ENCODE measurements at regions not wholly inside any gene's neighbourhood (a gene's known extent, or its start where the extent isn't known, plus 50 kb on each side); places are given as distances from the start of the nearest gene placed in this dataset.

DNA sequence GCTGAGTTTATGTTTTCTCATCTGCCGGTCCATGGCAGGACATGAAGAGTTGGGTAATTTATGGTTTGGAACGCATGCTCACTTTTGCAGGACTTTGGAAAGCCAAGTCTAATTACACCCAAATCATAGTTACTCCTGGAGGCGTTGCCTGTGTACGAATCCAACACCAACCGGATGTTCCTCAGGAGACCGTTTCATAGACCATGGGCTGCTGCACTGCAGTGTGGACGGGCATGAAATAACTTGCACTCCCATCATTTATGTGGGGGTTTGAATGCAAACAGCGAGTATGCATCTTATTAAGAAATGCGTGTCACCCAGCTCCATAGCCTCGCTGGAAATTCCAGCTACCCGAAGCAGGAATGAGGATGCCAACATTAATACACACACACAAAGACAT, 96.1 kb upstream of the IRX2 start:
- H3K27ac ChIP-seq (ENCODE audit: low read depth, low read length) = no peak overlapping the region
- POLR2A ChIA-PET (ENCODE audit: partially characterized antibody) = interaction anchor here (1.5 kb wide), 1 partner anchor 98 kb away, joined by 3 read pairs; no protein-coding TSS in a partner anchor
- H3K4me1 ChIP-seq (replicated peaks in 1 of 4; ENCODE audit: control insufficient read depth in 3 of 4, insufficient read depth in 4 of 4, low read length in 3 of 4) = 0 out of 7 replicates have a peak, but pooled peaks cover 0 to 2% (median 0%) of the 10 kb centered on the region in 4 experiments
- no peak overlapping the region for H2AK5ac ChIP-seq (ENCODE audit: low read depth, low read length)
- CTCF ChIA-PET (ENCODE audit: partially characterized antibody) = interaction anchor here (0.7 to 2.0 kb wide), 4 partner anchors 12 to 198 kb away, joined by 3 to 5 read pairs (median 4); no protein-coding TSS in a partner anchor
- H2BK15ac ChIP-seq (ENCODE audit: low read length) = no peak overlapping the region
- no peaks in the 10 kb centered on the region for H3K9me3 ChIP-seq (ENCODE audit: insufficient read depth in 2 of 2, low read depth in 1 of 2, low read length in 1 of 2)
- no peak overlapping the region for H4K91ac ChIP-seq (replicated peaks; ENCODE audit: insufficient read length, low read length)
- H2AFZ ChIP-seq (ENCODE audit: low read length) = no peak overlapping the region
- H3K4me2 ChIP-seq (ENCODE audit: insufficient read depth in 1 of 2, low read depth in 2 of 2, low read length in 2 of 2) = no peak overlapping the region
- no peaks in the 10 kb centered on the region for H3K79me1 ChIP-seq (ENCODE audit: low read depth, low read length)
- H2BK120ac ChIP-seq (replicated peaks; ENCODE audit: low read depth, low read length) = no peak overlapping the region
- no peak overlapping the region for H3K14ac ChIP-seq (ENCODE audit: insufficient read length)
- no peaks in the 10 kb centered on the region for H3K79me2 ChIP-seq (ENCODE audit: control insufficient read depth in 1 of 2, insufficient read depth in 2 of 2, low read length in 2 of 2)
- FAIRE-seq = no peak
- H3K18ac ChIP-seq (ENCODE audit: extremely low read depth, low read length) = no peak overlapping the region
- no peak overlapping the region for H2BK12ac ChIP-seq (ENCODE audit: low read depth, low read length)
- no peak for DNase-seq (ENCODE audit: low read depth in 1 of 2, low spot score in 2 of 2)
- H3K56ac ChIP-seq (replicated peaks; ENCODE audit: insufficient read length, low read depth, low read length) = no peak overlapping the region
- no peaks in the 10 kb centered on the region for H4K20me1 ChIP-seq (replicated peaks in 1 of 2; ENCODE audit: control insufficient read depth in 1 of 2, insufficient read depth in 2 of 2, low read length in 2 of 2)
- H4K5ac ChIP-seq (ENCODE audit: insufficient read length, low read depth, low read length) = no peak overlapping the region
- H3K4ac ChIP-seq (replicated peaks; ENCODE audit: insufficient read length, low read depth, low read length) = no peak overlapping the region
- H3K9ac ChIP-seq (replicated peaks in 1 of 4; ENCODE audit: extremely low read depth in 1 of 4, low read depth in 3 of 4, low read length in 3 of 4) = no peak overlapping the region
- no peaks in the 10 kb centered on the region for H3K27me3 ChIP-seq (replicated peaks in 1 of 4; ENCODE audit: control insufficient read depth in 3 of 4, extremely low read depth in 1 of 4, insufficient read depth in 3 of 4, low read length in 3 of 4)
- no peak overlapping the region for H3K23ac ChIP-seq (ENCODE audit: insufficient read length)
- no peak overlapping the region for H2BK5ac ChIP-seq (ENCODE audit: low read depth, low read length)
- WGBS, 2 experiments (ENCODE audit: extremely low coverage in 1 of 2, insufficient coverage in 1 of 2, insufficient read length in 1 of 2, insufficient replicate concordance in 2 of 2, low coverage in 1 of 2, low lambda C conversion rate in 2 of 2, missing lambda C conversion rate in 1 of 2) = 89% methylated on average over 11 of the region's 11 CpGs; no CpG with 5 or more reads in 1 of the 2 experiments
- H3K36me3 ChIP-seq (ENCODE audit: control insufficient read depth in 2 of 4, insufficient read depth in 4 of 4, low read length in 3 of 4) = no peaks in the 10 kb centered on the region
- H3K23me2 ChIP-seq (ENCODE audit: low read depth, low read length) = no peaks in the 10 kb centered on the region
- no peak overlapping the region for H4K8ac ChIP-seq (ENCODE audit: extremely low read depth, insufficient read depth, low read length)
- H2BK20ac ChIP-seq (ENCODE audit: low read length) = no peak overlapping the region
- H3K4me3 ChIP-seq (ENCODE audit: extremely low read depth in 1 of 4, insufficient read depth in 2 of 4, low read depth in 3 of 4, low read length in 4 of 4) = no peak overlapping the region
- no peak for TF ChIP-seq TAF7 (optimal IDR thresholded peaks at IDR 0.05; ENCODE audit: borderline replicate concordance, low read depth, low read length)
- no peak for TF ChIP-seq CREB1 (IDR thresholded peaks at IDR 0.05)
- no peak for TF ChIP-seq BCL11A (IDR thresholded peaks at IDR 0.05; ENCODE audit: low read depth in 2 of 2, low read length in 2 of 2)
- no peak for TF ChIP-seq SRF (IDR thresholded peaks at IDR 0.05; ENCODE audit: low read depth, low read length)
- no peak for TF ChIP-seq RNF2 (IDR thresholded peaks at IDR 0.05; ENCODE audit: borderline replicate concordance, low read depth, low read length, missing control alignments, poor library complexity, severe bottlenecking)
- TF ChIP-seq KDM5A (IDR thresholded peaks at IDR 0.05; ENCODE audit: low read length) = no peak
- TF ChIP-seq RBBP5 (IDR thresholded peaks at IDR 0.05; ENCODE audit: borderline replicate concordance, low read depth, low read length) = no peak
- no peak for TF ChIP-seq BRCA1 (IDR thresholded peaks at IDR 0.05; ENCODE audit: low read depth, low read length)
- TF ChIP-seq CTBP2 (IDR thresholded peaks at IDR 0.05; ENCODE audit: borderline replicate concordance, insufficient read depth, insufficient read length, low read length) = no peak
- TF ChIP-seq JUN (IDR thresholded peaks at IDR 0.05; ENCODE audit: low read depth, low read length) = no peak
- no peak for TF ChIP-seq ASH2L (IDR thresholded peaks at IDR 0.05; ENCODE audit: low read length)
- no peak for TF ChIP-seq HDAC6 (IDR thresholded peaks at IDR 0.05; ENCODE audit: low read depth, low read length)
